ENCODE measurements at regions not wholly inside any gene's neighbourhood (a gene's known extent, or its start where the extent isn't known, plus 50 kb on each side); places are given as distances from the start of the nearest gene placed in this dataset.

DNA sequence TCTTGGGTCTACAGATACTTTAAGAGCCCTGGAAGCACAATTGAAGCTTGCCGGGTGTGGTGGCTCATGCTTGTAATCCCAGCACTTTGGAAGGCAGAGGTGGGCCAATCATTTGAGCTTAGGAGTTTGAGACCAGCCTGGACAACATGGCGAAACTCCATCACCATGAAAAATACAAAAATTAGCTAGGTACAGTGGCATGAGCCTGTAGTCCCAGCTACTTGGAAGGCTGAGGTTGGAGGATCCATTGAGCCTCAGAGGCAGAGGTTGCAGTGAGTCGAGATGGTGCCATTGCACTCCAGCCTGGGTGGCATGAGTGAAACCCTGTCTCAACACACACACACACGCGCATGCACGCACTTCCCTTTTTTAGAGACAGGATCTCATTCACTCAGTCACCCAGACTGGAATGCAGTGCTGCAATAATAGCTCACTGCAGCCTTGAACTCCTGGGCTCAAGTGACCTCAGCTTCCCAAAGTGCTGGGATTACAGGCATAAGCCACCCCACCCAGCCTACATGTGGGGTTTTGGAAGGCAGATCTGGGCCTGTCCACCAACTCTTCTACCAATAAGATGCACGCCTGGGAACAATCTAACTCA is 182.5 kb upstream of the JARID2 start:
- intact Hi-C loops (cut with DNase I) = no loop called here
- DNase-seq = peak; percentile 43
- peak in 1 of 2 donors; percentile 36 for ATAC-seq

DNA sequence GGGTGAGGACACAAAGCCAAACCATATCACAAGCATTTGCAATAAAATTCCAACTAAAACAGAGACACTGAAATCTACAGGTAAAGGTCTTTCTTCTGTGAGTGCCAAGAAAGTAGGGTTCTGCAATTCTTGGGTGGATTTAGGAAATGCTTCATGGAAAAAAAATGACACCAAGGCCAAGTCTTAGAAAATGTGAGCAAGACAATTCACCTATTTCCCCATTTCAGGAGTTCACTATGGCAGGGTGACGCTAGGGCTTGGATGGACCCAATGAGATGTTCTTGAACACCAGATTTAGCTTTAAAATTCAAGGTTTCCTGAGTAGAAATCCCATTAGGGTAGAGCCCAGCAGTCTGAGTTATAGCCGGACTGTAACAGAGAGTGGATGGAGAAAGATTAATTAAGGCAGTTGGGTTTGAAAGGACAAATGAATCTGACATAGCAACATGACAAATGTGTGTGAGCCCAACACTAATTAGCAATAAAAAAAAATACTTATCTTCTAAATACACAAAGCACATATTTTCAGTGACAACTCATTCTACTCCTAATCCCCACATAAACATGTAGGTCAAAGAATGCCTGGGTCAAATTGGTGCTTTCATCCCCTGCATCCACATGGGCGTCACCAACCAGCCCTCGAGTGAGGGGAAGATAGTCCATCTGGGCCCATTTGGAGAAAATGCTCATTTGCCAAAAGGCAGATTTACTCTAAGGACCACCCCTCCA is 180.4 kb upstream of the JARID2 start:
- ATAC-seq (no peak), DNase-seq (no peak)
- intact Hi-C loops (cut with DNase I) = no loop called here

DNA sequence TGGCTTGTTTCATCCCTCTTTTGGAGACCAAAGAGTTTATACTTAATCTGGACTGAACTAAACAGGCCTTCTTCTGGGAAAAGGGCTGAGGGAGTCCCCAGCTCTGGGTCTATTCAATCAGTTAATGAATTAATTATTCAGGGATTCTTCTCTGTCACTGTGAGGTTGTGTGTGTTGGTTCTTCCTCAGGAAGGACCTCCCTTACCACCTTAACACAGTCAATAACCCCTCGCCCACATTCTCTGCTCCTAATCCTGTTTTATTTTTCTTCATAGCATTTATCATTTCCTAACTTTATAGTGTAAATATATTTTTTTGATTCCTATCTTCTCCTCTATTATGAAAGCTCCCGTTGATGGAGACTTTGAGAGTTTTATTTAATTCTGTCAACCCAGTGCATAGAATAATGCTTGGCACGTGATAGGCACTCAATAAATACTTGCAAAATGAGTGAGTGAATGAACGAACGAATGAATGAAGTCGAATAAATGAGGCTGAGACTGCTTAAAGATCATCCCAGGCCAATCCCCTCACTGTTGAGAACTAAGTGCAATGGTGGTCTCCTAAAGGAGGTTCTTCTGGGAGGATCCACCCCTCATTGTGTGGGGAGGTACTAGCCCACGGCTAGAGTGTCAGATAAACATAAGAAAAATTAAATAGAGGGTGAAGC is 179.6 kb upstream of the JARID2 start:
- ATAC-seq = no peak
- intact Hi-C loops (cut with DNase I) = no loop called here
- DNase-seq = no peak

DNA sequence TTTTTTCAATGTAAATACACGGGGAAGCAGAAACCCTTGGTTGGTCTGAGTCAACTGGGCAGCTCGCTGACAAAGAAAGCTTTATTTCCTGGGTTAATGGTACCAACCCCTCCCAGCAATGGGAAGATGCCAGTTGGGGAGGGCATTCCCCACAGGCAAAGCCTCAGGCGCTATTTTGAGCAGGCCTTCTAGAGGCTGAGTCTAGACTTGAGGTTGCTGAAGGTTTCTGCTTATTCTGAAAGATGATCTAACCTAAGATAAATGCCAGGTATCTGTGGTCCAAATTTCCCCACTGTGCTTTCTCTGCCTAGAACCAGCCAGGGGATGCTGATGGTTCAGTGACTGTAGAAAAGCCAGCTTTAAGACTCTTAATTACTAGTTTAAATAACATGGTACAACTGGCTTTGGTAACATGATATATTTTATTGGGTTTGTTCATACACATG is 172.5 kb upstream of the JARID2 start:
- ATAC-seq = no peak
- no peak for DNase-seq
- intact Hi-C loops (cut with DNase I) = no loop called here

DNA sequence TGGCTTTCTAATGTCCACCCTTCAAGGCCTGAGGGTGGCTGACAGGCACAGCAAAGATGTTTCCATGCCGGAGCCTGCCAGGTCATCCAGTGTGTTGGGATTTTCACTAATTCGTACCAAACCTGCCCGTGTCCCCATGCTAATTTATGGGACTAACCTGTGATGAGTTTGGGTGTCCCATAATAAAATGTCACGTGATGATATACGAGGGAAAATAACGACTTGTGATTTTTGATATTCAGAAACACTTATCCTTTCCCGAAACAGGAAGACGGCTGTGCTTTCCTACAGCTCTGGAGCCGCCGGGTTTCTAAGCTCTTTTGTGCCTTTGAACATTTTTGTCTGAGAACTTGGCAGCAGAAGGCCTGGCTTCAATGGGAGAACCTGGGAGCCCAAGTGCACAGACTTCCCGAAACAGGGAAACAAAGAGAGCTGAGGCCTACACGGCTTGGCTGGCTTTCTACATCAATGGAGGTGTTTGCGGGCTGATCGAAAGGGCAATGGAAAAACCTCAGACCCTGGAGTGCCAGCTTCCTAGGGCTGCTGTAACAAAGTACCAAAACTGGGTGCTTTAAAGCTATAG is 171.9 kb upstream of the JARID2 start:
- no peak for ATAC-seq
- intact Hi-C loops (cut with DNase I) = no loop called here
- DNase-seq = no peak

DNA sequence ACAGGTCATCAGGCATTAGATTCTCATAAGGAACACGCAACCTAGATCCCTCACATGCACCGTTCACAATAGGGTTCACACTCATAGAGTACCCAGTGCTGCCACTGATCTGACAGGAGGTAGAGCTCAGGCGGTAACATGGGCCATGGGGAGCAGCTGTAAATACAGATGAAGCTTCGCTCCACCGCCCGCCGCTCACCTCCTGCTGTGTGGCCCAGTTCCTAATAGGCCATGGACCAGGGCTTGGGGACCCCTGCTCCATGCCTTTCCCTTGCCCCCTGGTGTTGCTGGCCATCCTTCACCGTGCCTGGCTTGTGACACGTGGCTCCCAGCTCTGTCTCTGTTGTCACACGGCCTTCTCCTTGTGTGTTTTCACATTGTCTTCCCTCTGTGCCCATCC is 171.1 kb upstream of the JARID2 start:
- intact Hi-C loops (cut with DNase I) = no loop called here
- DNase-seq = no peak
- ATAC-seq = no peak

DNA sequence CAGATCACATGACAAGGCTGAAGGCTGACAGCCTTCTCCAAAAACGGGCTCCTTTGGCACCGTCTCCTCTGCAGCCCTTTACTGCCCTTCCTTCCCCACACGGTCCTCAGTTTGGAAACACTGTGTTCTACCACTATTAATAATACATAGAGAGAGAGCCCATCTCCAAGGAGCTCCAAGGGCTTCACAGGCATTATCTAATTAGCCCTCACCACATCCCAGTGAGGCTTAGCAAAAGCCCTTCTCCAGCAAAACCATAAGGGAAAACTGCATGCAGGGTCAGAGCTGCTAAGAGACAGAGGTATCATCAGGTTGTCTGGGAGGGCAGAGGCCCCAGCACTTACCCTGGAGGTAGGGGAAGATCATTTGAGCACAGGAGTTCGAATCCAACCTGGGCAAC is 169.3 kb upstream of the JARID2 start:
- intact Hi-C loops (cut with DNase I) = no loop called here
- no peak for DNase-seq
- no peak for ATAC-seq

DNA sequence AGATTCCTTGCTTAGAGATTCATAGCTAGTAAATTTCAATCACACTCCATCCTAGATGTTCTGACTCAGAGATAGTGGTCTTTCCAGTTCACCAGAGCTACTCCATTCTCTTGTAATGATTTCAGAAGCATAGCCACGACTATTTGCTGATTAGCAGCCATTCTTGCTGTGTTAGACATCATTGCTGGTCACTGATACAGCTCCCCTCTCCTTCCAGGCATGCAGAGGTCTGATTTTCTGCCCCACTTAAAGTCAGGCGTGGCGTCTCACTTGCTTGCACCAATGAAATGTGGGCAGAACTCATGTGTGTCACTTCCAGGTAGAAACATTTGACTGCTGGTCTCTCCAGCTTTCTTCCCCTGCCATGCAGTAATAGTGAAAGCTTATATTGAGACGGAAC is 168.9 kb upstream of the JARID2 start:
- DNase-seq = no peak
- intact Hi-C loops (cut with DNase I) = no loop called here
- no peak for ATAC-seq

DNA sequence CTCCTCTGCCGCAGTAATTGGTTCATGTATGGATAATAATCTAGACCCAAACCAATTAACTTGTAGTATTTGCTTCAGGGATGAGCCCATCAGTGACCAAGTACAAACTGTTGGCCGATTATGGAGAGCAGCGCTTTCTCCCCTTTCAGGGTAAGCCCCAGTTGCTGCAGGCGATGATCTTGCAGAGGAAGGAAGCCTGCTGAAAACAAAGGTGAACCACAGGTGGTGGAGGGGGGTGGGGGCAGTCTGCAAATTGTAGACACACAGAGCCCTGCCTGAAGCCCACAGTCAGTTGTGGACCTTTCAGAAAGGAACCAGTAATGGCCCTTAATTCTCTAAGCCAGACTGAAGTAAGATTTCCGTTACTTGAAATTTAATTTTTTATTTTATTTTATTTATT is 167.9 kb upstream of the JARID2 start:
- DNase-seq = no peak
- no peak for ATAC-seq
- intact Hi-C loops (cut with DNase I) = no loop called here

DNA sequence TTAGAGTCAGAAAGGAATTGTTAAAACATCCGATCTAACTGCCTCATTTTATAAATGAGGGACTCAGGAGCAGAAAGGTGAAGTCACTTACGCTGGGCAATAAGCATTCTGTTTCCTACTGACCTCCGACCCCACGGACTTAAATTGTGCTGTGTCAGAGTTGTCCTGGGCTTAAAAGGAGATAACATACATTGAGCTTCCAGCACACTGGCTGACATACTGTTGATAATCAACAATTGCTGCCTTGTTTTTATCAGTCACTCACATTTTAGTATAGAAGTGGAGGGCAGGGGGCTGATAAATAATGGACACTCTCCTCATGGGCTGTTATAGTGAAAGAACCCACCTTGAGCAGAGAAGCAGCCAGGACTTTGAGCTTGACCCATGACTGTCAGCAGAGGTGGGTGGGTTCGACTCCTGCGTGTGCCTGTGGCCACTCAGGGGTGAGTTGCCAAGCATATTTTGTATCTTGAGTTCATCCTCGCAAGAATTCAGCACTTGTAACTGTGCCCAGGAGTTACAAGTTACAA is 166.5 kb upstream of the JARID2 start:
- intact Hi-C loops (cut with DNase I) = no loop called here
- ATAC-seq (no peak), DNase-seq (no peak)

DNA sequence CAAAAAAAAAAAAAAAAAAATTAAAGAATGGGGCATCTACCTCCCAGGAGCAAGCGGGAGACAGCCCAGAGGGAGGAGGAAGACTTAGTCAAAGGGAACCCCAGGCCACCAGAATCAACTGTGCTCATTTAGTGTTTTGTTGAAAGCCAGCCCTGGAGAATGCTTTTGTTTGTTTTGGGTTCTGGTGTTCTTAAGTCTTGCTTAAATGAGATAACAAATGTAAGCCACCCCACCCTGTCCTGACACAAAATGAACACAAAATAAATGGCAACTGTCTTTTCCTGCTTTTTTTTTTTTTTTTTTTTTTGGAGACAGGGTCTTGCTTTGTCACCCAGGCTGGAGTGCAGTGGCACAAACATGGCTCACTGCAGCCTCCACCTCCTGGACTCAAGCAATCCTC is 165.0 kb upstream of the JARID2 start:
- DNase-seq (no peak), ATAC-seq (no peak)
- intact Hi-C loops (cut with DNase I) = no loop called here

DNA sequence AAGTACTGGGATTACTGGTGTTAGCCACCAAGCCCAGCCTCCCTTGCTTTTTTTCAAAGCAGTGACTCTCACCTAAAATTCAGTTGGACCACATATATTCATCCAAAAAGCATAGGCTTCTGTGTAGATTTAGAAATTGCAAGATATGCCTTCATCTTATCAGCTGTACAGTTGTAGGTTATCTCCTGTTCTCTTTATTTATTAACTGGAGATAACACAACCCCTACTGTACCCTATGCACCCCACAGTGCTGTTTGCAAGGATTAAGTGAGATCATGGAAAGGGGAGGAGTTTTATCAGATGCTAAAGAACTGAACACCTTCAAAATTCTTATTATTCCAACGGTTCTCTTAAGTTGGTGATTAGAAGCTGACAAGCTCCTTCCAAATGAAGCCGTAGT is 164.4 kb upstream of the JARID2 start:
- ATAC-seq = no peak
- intact Hi-C loops (cut with DNase I) = no loop called here
- no peak for DNase-seq

DNA sequence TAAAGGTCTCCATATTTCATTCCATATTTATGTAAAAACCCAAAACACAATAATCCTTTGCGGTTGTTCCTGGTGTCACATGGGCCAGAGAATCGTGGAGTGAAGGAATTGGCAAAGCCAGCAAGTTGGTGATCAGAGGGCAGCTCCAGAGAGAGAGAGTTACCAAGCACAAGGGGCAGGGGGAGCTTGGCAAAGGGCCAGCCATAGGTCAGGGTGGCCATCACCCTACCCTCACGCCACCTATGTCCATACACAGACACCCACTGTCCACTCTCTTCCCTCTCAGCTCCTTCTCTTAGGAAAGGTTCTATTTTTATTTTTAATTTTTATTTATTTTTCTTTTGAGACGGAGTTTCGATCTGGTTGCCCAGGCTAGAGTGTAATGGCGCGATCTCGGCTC is 163.2 kb upstream of the JARID2 start:
- ATAC-seq (no peak), DNase-seq (no peak)
- intact Hi-C loops (cut with DNase I) = no loop called here

DNA sequence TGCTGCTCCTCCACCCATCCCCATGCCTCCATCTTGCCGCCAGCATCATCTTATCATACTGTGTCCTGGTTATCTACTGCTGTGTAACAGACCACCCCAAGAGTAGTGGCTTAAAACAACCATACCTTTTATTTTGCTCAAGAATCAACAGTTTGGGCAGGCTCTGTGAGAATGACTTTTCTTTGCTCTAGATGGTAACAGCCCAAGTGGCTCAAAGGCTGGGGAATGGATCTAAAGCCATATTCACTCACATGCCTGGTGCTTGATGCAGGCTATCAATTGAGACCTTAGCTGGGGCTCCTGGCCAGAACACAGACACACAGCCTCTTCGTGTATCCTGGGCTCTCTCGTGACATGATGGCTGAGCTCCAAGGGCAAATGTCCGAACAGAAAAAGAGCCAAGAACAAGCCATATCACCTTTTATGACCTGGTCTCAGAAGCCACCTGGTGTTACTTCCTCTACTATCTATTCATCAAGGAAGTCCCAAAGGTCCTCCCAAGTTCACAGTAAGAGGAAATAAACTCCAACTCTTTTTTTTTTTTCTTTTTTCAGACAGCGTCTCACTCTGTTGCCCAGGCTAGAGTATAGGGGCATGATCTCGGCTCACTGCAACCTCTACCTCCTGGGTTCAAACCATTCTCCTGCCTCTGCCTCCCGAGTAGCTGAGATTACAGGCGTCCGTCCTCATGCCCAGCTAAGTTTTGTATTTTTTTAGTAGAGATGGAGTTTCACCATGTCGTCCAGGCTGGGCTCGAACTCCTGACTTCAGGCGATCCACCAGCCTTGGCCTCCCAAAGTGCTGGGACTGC is 159.3 kb upstream of the JARID2 start:
- intact Hi-C loops (cut with DNase I) = no loop called here
- DNase-seq = no peak
- ATAC-seq = no peak

DNA sequence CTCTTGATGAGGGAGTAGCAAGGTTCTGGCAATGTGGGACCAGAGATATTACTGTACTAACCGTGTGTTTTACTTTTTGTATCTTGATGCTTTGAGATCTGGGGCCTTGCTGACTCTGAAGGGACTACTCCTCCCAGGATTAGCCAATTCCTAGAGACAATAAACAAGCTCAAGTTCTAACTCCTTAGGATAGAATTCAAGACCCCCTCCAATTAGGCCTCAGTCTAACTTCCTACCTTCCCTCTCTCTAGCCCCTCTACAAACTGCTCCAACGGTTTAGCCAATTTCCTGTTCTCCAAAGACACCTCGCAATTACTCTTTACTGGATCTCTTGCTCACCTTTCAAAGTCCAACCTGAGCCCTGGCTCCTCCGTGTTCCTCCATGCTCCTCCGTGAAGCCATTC is 158.7 kb upstream of the JARID2 start:
- no peak for ATAC-seq
- intact Hi-C loops (cut with DNase I) = no loop called here
- DNase-seq = no peak

DNA sequence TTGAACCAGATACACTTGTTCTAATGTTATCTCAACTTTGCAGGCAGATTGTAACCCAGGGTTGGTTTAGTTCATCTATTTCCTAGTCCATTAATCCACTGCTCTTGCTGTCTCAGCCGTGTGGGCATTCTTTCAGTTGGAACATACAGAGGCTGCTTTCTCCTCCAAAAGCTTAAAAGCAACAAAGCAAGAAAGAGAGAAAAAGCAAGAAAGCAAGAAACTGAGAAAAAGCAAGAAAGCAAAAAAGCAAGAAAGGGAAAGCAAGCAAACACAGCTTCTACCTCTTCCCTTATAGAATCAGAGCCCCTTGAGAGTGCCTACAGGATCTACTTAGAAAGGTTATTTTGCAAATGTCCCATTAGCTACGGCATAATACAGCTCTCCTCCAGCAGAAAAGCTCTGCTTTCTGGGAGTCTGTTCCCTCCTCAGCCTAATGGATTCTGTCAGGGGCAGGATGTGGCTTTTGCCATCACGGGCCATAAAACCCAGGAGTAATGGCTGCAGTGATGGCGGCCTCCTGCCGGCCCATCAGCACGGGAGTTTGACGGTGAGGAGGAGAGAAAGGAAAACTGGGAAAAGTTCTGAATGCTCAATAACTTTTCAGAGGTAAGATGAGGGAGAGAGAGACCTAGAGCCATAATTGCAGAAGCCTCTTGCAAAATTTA is 156.8 kb upstream of the JARID2 start:
- DNase-seq = no peak
- intact Hi-C loops (cut with DNase I) = no loop called here
- ATAC-seq = no peak

DNA sequence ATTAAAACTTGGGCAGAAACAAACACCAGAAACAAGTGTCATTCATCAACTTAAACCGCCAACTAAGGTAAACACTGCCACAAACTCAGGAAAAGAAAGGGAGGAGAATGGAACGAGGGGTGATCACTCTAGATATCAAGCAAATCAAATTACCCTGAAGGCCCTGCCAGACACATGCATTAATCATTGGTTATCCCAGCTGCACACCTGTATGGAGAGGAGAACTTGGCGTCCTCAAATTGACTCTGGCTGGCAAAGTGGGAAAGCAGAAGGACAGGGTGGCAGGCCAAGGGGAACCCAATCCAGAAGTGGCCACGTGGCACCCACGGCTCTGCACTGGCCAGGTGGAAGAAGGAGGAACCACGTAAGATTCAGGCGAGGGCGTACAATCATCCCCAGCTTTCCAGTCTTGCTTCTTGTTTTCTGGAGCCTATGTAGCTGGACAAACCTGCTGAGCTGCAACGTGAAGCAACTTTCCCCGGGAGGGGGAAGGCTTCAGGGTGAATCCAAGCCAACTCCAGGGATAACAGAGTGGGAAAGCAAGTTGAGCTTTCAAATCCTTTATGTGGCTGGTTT is 156.2 kb upstream of the JARID2 start:
- ATAC-seq (no peak), DNase-seq (no peak)
- intact Hi-C loops (cut with DNase I) = no loop called here

DNA sequence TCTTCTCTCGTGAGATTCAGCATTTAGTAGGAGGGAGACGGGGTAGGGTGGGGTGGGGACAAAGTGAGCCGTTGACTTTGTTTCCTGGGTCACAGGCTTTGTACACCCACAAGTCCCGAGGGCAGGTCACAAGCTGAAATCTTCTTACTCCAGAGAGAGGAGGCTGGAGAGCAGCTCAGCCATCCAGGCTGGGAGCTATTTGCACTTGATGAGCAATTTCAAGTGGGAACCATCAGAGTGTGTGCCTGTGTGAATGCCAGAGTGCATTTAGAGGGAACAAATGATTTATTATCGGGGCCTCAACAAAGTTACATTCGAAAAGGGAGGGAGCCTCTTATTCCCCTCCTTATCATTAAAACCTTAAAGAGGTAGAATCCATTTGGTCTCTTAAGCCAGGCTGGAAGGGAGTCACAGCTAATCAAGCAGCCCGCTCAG is 155.7 kb upstream of the JARID2 start:
- ATAC-seq (no peak), DNase-seq (no peak)
- intact Hi-C loops (cut with DNase I) = no loop called here
